ENCODE measurements at regions not wholly inside any gene's neighbourhood (a gene's known extent, or its start where the extent isn't known, plus 50 kb on each side); places are given as distances from the start of the nearest gene placed in this dataset.

- TF ChIP-seq CTCF (conservative IDR thresholded peaks at IDR 0.05; ENCODE audit: low read length) (no peak), EZH2phosphoT487 (IDR thresholded peaks at IDR 0.05; ENCODE audit: borderline replicate concordance) (no peak)
- H2AFZ ChIP-seq (ENCODE audit: low read length) = no peak overlapping the region
- no peaks in the 10 kb centered on the region for H3K79me2 ChIP-seq (ENCODE audit: insufficient read depth, low read length)
- no peak overlapping the region for H3K4me2 ChIP-seq (ENCODE audit: low read depth, low read length, poor library complexity, severe bottlenecking)
- H3K36me3 ChIP-seq (ENCODE audit: insufficient read depth, low read length) = no peaks in the 10 kb centered on the region
- H3K9me2 ChIP-seq (replicated peaks; ENCODE audit: low read depth, low read length) = no peaks in the 10 kb centered on the region
- H3K4me1 ChIP-seq (ENCODE audit: insufficient read depth, low read length, poor library complexity, severe bottlenecking) = no peaks in the 10 kb centered on the region
- H3K4me3 ChIP-seq (ENCODE audit: low read length, poor library complexity, severe bottlenecking) = no peak overlapping the region
- H3F3A ChIP-seq (ENCODE audit: low read depth) = no peaks in the 10 kb centered on the region
- H3K9ac ChIP-seq (ENCODE audit: low read depth, low read length, poor library complexity, severe bottlenecking) = no peak overlapping the region
- H4K20me1 ChIP-seq (ENCODE audit: insufficient read depth, low read length, poor library complexity, severe bottlenecking) = no peaks in the 10 kb centered on the region
- no peaks in the 10 kb centered on the region for H3K27me3 ChIP-seq (ENCODE audit: insufficient read depth, low read length, poor library complexity, severe bottlenecking)
- H3K9me3 ChIP-seq (ENCODE audit: insufficient read depth, low read depth, low read length) = no peaks in the 10 kb centered on the region
These were observed 834.0 kb downstream of the DACH1 start for GRCh38 chr13:71033026-71033425.

- H3K79me2 ChIP-seq (ENCODE audit: insufficient read depth, low read length) = no peaks in the 10 kb centered on the region
- H3K4me2 ChIP-seq (ENCODE audit: low read depth, low read length, poor library complexity, severe bottlenecking) = no peak overlapping the region
- TF ChIP-seq CTCF (conservative IDR thresholded peaks at IDR 0.05; ENCODE audit: low read length) = no peak
- no peak for TF ChIP-seq EZH2phosphoT487 (IDR thresholded peaks at IDR 0.05; ENCODE audit: borderline replicate concordance)
- no peaks in the 10 kb centered on the region for H3K9me2 ChIP-seq (replicated peaks; ENCODE audit: low read depth, low read length)
- H4K20me1 ChIP-seq (ENCODE audit: insufficient read depth, low read length, poor library complexity, severe bottlenecking) = no peaks in the 10 kb centered on the region
- H2AFZ ChIP-seq (ENCODE audit: low read length) = no peak overlapping the region
- H3K9ac ChIP-seq (ENCODE audit: low read depth, low read length, poor library complexity, severe bottlenecking) = no peak overlapping the region
- no peaks in the 10 kb centered on the region for H3K27me3 ChIP-seq (ENCODE audit: insufficient read depth, low read length, poor library complexity, severe bottlenecking)
- no peaks in the 10 kb centered on the region for H3F3A ChIP-seq (ENCODE audit: low read depth)
- no peaks in the 10 kb centered on the region for H3K9me3 ChIP-seq (ENCODE audit: insufficient read depth, low read depth, low read length)
- no peaks in the 10 kb centered on the region for H3K36me3 ChIP-seq (ENCODE audit: insufficient read depth, low read length)
- H3K4me3 ChIP-seq (ENCODE audit: low read length, poor library complexity, severe bottlenecking) = no peak overlapping the region
- H3K4me1 ChIP-seq (ENCODE audit: insufficient read depth, low read length, poor library complexity, severe bottlenecking) = no peaks in the 10 kb centered on the region
These were observed 836.2 kb downstream of the DACH1 start for GRCh38 chr13:71030784-71031183.

GRCh38 chr13:71028884-71029283, 838.1 kb downstream of the DACH1 start:
- Histone ChIP-seq H3K27me3 (ENCODE audit: insufficient read depth, low read length, poor library complexity, severe bottlenecking) (no peaks in the 10 kb centered on the region), H2AFZ (ENCODE audit: low read length) (no peak overlapping the region), H4K20me1 (ENCODE audit: insufficient read depth, low read length, poor library complexity, severe bottlenecking) (no peaks in the 10 kb centered on the region), H3K36me3 (ENCODE audit: insufficient read depth, low read length) (no peaks in the 10 kb centered on the region), H3K9me3 (ENCODE audit: insufficient read depth, low read depth, low read length) (no peaks in the 10 kb centered on the region), H3K9ac (ENCODE audit: low read depth, low read length, poor library complexity, severe bottlenecking) (no peak overlapping the region), H3F3A (ENCODE audit: low read depth) (no peaks in the 10 kb centered on the region), H3K4me1 (ENCODE audit: insufficient read depth, low read length, poor library complexity, severe bottlenecking) (no peaks in the 10 kb centered on the region), H3K4me2 (ENCODE audit: low read depth, low read length, poor library complexity, severe bottlenecking) (no peak overlapping the region), H3K4me3 (ENCODE audit: low read length, poor library complexity, severe bottlenecking) (no peak overlapping the region), H3K79me2 (ENCODE audit: insufficient read depth, low read length) (no peaks in the 10 kb centered on the region), H3K9me2 (replicated peaks; ENCODE audit: low read depth, low read length) (no peaks in the 10 kb centered on the region)
- TF ChIP-seq CTCF (conservative IDR thresholded peaks at IDR 0.05; ENCODE audit: low read length) (no peak), EZH2phosphoT487 (IDR thresholded peaks at IDR 0.05; ENCODE audit: borderline replicate concordance) (no peak)

Measured in Loucy (cell line).